ENCODE measurements at regions not wholly inside any gene's neighbourhood (a gene's known extent, or its start where the extent isn't known, plus 50 kb on each side); places are given as distances from the start of the nearest gene placed in this dataset.

DNA sequence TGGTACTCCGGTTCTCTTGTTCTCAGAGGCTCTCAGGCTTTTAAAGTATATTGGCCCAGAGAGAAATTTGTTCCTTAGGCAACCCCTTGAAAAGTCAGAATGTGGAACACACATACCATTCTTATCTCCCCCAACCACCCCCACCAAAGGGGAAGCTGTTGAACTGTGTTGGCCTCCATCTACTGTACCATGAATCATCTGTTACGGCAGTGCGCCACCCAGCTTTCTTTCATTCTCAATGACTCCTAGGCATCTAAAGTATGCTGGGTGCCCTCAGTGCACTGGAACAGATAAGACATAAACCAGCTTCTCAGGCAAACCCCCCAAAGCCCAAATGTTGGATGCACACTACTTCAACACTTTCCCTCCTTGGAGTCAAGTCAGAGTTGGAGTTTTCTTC, 696.2 kb upstream of the TENM4 start:
- H2AK5ac ChIP-seq (ENCODE audit: insufficient read length, low read length) = no peak overlapping the region
- no peak overlapping the region for H3K14ac ChIP-seq (ENCODE audit: insufficient read depth, low read length)
- no peak overlapping the region for H2AFZ ChIP-seq (ENCODE audit: low read length)
- no peak overlapping the region for H2BK15ac ChIP-seq (ENCODE audit: low read depth, low read length)
- no peak overlapping the region for H4K91ac ChIP-seq (ENCODE audit: insufficient read length, low read depth, low read length)
- Mint-ChIP-seq H3K27me3 (ENCODE audit: low read depth) (no peaks in the 10 kb centered on the region), H3K4me3 (no peak overlapping the region), H3K27ac (peak overlapping the region in 1 of 3 experiments; percentile 53; a peak in 1 of 7 replicates), H3K9me3 (peaks cover 0 to 8% of the 10 kb centered on the region in 2 experiments; a peak in 2 of 5 replicates), H3K4me1 (no peaks in the 10 kb centered on the region), H3K36me3 (ENCODE audit: insufficient read depth in 1 of 3, low read depth in 3 of 3) (peaks cover 0 to 4% (median 4%) of the 10 kb centered on the region in 3 experiments; a peak in 2 of 7 replicates)
- no peak overlapping the region for H2BK5ac ChIP-seq (ENCODE audit: insufficient read length, low read length)
- H2BK20ac ChIP-seq (ENCODE audit: low read depth, low read length, poor library complexity, severe bottlenecking) = no peak overlapping the region
- H3K27ac ChIP-seq (ENCODE audit: insufficient read length, low read depth, low read length) = no peak overlapping the region
- no peak overlapping the region for H3K4ac ChIP-seq (ENCODE audit: low read depth, low read length)
- no peaks in the 10 kb centered on the region for H4K20me1 ChIP-seq (ENCODE audit: control insufficient read depth, insufficient read depth, insufficient read length)
- no peaks in the 10 kb centered on the region for H3K79me1 ChIP-seq (ENCODE audit: insufficient read depth, low read depth, low read length, poor library complexity, severe bottlenecking)
- no peak for TF ChIP-seq CTCF (conservative IDR thresholded peaks at IDR 0.05)
- no peaks in the 10 kb centered on the region for H3K4me1 ChIP-seq (ENCODE audit: insufficient read depth, low read length)
- no peak overlapping the region for H3K4me2 ChIP-seq (ENCODE audit: insufficient read depth, insufficient read length, low read length)
- H4K8ac ChIP-seq (replicated peaks; ENCODE audit: insufficient read length, low read depth, low read length) = no peak overlapping the region
- no peak overlapping the region for H3K23ac ChIP-seq (ENCODE audit: insufficient read length, low read depth, low read length)
- no peaks in the 10 kb centered on the region for H3K9me3 ChIP-seq (ENCODE audit: control insufficient read depth, low read depth, low read length)
- no peak overlapping the region for H2BK120ac ChIP-seq (ENCODE audit: low read depth, low read length, poor library complexity, severe bottlenecking)
- no peak overlapping the region for H4K5ac ChIP-seq (ENCODE audit: insufficient read length, low read depth, low read length)
- DNase-seq = no peak
- no peaks in the 10 kb centered on the region for H3K79me2 ChIP-seq (ENCODE audit: insufficient read depth, low read length)
- no peaks in the 10 kb centered on the region for H3K23me2 ChIP-seq (ENCODE audit: insufficient read length, low read depth, low read length, poor library complexity, severe bottlenecking)
- WGBS (ENCODE audit: extremely low coverage, insufficient read length, low lambda C conversion rate) = no CpG with 5 or more reads among the region's 3 CpGs
- H3K18ac ChIP-seq (ENCODE audit: insufficient read length, low read depth, low read length) = no peak overlapping the region
- no peak overlapping the region for H3T11ph ChIP-seq (ENCODE audit: low read length)
- no peak overlapping the region for H3K9ac ChIP-seq (ENCODE audit: extremely low read depth, insufficient read length, low read length)
- no peak overlapping the region for H3K56ac ChIP-seq (ENCODE audit: insufficient read length, low read depth, low read length)
- H2BK12ac ChIP-seq (ENCODE audit: insufficient read length, low read depth, low read length) = no peak overlapping the region
- H3K27me3 ChIP-seq (ENCODE audit: insufficient read depth, low read length) = no peaks in the 10 kb centered on the region

Measured in H9 (cell line).